Gastroesophageal sphincter (tissue), 3 donors: ENCODE measurements at regions not wholly inside any gene's neighbourhood (a gene's known extent, or its start where the extent isn't known, plus 50 kb on each side); places are given as distances from the start of the nearest gene placed in this dataset.

Experiments
- CTCF ChIP-seq, 4 experiments: fragments of 200-600 bp in 2 of 4; fragments of 450-650 bp in 2 of 4; sonication (generic) in 1 of 4; IDR thresholded peaks; one replicate each; pipeline ENCODE4 v1.5.1; 2017 to 2019; ENCODE audit warnings: antibody characterized with exemption in 4 of 4, mild to moderate bottlenecking in 2 of 4, moderate library complexity in 2 of 4
- EP300 ChIP-seq: sonication (generic); formaldehyde crosslinking; IDR thresholded peaks from one replicate; pipeline ENCODE4 v1.6.1; 2017; ENCODE audit warnings: antibody characterized with exemption, mild to moderate bottlenecking
- POLR2A ChIP-seq, 2 donors: fragments of 450-650 bp; IDR thresholded peaks; one replicate each; pipeline ENCODE4 v1.6.1; 2017; ENCODE audit warnings: antibody characterized with exemption in 2 of 2, mild to moderate bottlenecking in 2 of 2, moderate library complexity in 1 of 2
- POLR2AphosphoS5 ChIP-seq: sonication (generic); formaldehyde crosslinking; IDR thresholded peaks from one replicate; pipeline ENCODE4 v1.6.1; 2017; ENCODE audit warnings: antibody characterized with exemption

GRCh38 chr5:163731256-163731655 is 225.8 kb downstream of the MAT2B start:
- TF ChIP-seq CTCF (IDR thresholded peaks at IDR 0.05) (no peak), POLR2A (IDR thresholded peaks at IDR 0.05) (no peak), EP300 (no peak), POLR2AphosphoS5 (no peak)
